ENCODE measurements at regions not wholly inside any gene's neighbourhood (a gene's known extent, or its start where the extent isn't known, plus 50 kb on each side); places are given as distances from the start of the nearest gene placed in this dataset.

DNA sequence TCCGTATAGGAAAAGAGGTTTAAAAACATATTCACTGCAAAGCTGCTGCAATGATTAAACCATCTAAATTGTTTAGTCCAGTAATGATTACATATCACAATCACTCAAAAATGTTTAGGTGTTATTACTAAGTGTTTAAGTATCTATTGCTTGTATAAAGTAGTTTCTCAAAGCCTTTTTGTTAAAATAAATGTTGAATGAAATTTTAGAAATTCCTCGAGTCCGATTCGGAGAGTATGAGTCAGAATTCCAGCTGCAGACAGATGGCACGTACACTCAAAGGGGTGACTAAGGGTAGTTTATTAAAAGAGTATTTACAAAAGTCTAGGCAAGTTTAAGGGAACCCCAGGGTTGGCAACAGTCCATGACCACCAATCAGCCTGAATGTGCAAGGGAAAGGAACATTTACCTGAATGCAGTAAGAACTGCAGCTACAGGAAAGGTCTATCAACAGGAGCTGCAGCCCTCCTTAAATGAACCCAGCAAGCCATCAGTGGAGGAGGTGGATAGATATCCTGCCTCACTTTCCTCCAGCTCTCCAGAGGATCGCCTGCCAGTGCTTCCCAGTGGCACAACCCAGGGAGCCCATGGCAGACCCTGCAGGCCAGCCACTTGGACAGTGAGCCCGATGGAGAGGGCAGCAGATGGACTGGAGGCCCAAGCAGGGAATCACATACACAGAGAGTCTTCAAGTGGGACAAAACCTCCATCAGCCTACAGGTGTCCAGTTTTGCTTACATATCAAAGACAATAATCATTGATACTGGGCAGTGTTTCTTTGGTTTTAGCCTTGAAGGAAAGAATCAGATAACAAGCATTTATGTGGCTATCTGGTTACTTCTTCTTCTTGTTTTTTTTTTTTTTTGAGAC lies 92.1 kb upstream of the SLC44A3 start:
- TF ChIP-seq, protein P1, sequence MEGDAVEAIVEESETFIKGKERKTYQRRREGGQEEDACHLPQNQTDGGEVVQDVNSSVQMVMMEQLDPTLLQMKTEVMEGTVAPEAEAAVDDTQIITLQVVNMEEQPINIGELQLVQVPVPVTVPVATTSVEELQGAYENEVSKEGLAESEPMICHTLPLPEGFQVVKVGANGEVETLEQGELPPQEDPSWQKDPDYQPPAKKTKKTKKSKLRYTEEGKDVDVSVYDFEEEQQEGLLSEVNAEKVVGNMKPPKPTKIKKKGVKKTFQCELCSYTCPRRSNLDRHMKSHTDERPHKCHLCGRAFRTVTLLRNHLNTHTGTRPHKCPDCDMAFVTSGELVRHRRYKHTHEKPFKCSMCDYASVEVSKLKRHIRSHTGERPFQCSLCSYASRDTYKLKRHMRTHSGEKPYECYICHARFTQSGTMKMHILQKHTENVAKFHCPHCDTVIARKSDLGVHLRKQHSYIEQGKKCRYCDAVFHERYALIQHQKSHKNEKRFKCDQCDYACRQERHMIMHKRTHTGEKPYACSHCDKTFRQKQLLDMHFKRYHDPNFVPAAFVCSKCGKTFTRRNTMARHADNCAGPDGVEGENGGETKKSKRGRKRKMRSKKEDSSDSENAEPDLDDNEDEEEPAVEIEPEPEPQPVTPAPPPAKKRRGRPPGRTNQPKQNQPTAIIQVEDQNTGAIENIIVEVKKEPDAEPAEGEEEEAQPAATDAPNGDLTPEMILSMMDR (IDR thresholded peaks at IDR 0.05; ENCODE audit: insufficient read depth, low read depth, low read length), result no peak
- TF ChIP-seq EZH2 (IDR thresholded peaks at IDR 0.05; ENCODE audit: insufficient read depth, low read length), result no peak
